Omental fat pad (tissue), 3 donors: ENCODE measurements at regions not wholly inside any gene's neighbourhood (a gene's known extent, or its start where the extent isn't known, plus 50 kb on each side); places are given as distances from the start of the nearest gene placed in this dataset.
"Not testable (repeated sequence)": the region's sequence is repeated elsewhere in the genome, so short reads cannot be mapped to it uniquely, and the experiment has no call there.

Experiments
- ATAC-seq: fragments of 150-250 bp; one replicate; pipeline ENCODE4 v1.9.1; 2016; ENCODE audit warnings: mild to moderate bottlenecking, moderate library complexity; ENCODE audit not compliant: low FRiP score
- DNase-seq: peaks from one replicate; pipeline ENCODE4 v3.0.0-alpha.2; 2019; ENCODE audit warnings: low spot score
- CTCF ChIP-seq, 3 donors: fragments of 450-650 bp; IDR thresholded peaks; one replicate each; pipeline ENCODE4 v1.5.1; 2016 to 2017; ENCODE audit warnings: antibody characterized with exemption in 3 of 3, mild to moderate bottlenecking in 3 of 3, moderate library complexity in 2 of 3

- ATAC-seq: peak; percentile 19
- no peak for DNase-seq
- TF ChIP-seq CTCF (IDR thresholded peaks at IDR 0.05): no peak
Observed at GRCh38 chr7:37545619-37546534, 97.2 kb upstream of the ELMO1 start.

- ATAC-seq: peak; percentile 78
- TF ChIP-seq CTCF (IDR thresholded peaks at IDR 0.05): no peak
Observed at GRCh38 chr7:37546677-37547076, 98.0 kb upstream of the ELMO1 start.

DNA sequence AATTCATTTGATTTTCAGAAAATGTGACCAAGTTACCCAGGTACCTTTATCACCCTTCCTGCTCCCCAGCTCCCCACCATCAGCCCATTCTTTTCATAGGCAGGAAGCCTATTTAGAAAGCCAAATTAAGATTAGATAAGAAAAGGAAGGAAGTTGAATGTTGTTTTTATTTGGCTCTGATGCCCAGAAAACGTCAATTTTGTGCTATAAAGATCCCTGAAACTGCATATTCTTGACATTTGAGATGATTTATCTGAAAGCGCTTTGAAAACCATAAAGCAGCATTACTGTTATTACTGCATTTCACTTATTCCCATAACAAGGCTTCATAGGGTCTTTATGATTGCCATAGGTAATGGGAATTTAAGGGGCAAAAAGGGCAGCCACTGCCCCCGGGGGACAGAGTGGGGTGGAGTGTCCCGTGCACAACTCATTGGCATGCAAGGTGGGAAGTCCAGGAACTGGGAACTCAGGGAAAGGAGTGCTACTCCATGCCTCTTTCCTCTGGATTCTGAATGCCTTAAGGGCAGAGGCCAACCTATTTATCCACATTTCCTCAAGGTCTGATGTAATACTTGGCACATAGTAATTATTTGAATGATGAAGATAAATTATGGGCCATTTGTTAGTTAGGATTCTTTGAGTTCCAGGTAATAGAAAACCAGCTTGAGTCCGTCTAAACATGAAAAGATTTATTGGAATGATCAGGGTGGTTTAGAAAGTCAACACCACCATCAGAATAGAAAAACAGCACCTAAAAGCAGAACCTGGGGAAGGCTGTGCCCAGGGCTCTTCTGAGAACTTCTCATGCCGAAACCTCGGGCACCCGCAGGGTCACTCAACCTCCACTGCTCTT, 100.6 kb upstream of the ELMO1 start:
- no peak for ATAC-seq
- no peak for TF ChIP-seq CTCF (IDR thresholded peaks at IDR 0.05)
- DNase-seq: no peak

More at GRCh38 chr7:37546677-37547076, 98.0 kb upstream of the ELMO1 start:
- no peak for DNase-seq

DNA sequence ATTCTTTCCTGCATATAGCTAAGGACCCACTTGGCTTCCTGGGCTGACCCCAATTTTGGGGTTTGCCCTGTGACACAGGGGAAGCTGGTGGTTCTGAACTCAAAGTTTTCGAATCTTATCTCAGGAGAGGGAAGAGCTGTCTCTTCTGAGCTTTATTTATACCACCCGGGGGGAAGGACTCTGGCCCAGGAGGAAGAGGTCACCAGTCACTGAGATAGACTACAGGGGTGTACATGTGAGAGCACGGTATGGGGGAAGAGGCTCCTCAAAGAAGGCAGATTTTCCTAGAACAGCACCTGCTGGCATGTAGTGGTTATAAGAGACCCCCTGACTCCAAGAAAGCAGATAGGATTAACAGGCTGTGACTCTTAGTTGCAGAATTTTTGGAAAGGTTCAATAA, 101.8 kb upstream of the ELMO1 start:
- DNase-seq: no peak

GRCh38 chr7:37550872-37551271, 102.2 kb upstream of the ELMO1 start:
- ATAC-seq (no peak), DNase-seq (no peak)
- TF ChIP-seq CTCF (IDR thresholded peaks at IDR 0.05): no peak

More for the DNA sequence above, 101.8 kb upstream of the ELMO1 start:
- TF ChIP-seq CTCF (IDR thresholded peaks at IDR 0.05): no peak
- ATAC-seq: no peak

DNA sequence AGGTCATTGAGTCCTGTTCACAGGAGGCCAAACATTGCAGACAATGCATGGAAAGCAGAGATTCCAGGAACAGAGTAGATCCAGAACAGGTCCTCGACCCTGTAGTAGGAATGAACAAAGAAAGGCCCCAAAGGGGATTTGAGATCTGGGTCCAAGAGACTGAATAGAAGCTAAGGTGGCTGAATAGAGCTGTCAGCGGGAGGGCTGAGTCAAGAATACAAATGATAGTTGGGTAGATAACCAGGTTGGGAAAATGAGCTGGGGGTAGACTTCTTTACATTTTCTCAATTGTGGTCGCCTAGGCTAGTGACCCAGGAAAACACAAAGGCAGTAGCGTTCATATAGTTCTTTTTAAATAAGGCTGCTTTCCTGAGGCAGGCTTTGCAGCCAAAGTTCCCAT, 103.4 kb upstream of the ELMO1 start:
- DNase-seq (no peak), ATAC-seq (no peak)
- no peak for TF ChIP-seq CTCF (IDR thresholded peaks at IDR 0.05)

DNA sequence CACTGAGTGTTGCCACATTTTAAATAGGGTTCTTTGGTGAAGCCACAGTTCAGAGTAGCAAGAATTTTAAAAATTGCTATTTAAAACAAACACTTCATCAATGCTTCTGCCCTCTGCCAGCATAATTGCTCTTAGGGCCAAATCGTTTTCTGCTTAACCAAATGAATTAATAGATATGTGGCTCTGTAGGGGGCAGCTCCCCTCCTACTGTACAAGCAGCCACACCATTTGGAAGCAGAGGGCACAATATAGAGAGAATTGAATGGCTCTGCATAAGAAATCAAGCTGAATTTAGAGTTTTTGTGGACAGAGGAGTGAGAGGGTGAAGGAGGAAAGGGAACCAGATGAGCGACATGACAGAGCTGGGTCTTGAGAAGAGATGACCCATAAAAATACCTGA, 103.8 kb upstream of the ELMO1 start:
- not testable (repeated sequence) for ATAC-seq

More for the DNA sequence above, 103.8 kb upstream of the ELMO1 start:
- DNase-seq: not testable (repeated sequence)
